Kidney (tissue), 13 donors: ENCODE measurements at regions not wholly inside any gene's neighbourhood (a gene's known extent, or its start where the extent isn't known, plus 50 kb on each side); places are given as distances from the start of the nearest gene placed in this dataset.

Experiments used
- DNase-seq, 5 donors: peaks; one replicate each; pipeline ENCODE4 v3.0.0-alpha.2; 2013 to 2020
- FAIRE-seq: peaks from 2 replicates; lab custom pipeline; 2012; peaks lifted over from hg19 to GRCh38; lab: Jason Lieb, UNC
- H3K27ac ChIP-seq, 2 donors: one replicate each; pipeline ENCODE4 v1.7.0; 2013; ENCODE audit warnings: low read depth in 2 of 2, low read length in 2 of 2, inconsistent platforms in 1 of 2
- H3K27me3 ChIP-seq: one replicate; pipeline ENCODE4 v1.7.1; 2013; ENCODE audit warnings: low read length, inconsistent platforms; ENCODE audit not compliant: control insufficient read depth, insufficient read depth
- H3K36me3 ChIP-seq, 3 donors: one replicate each; pipeline versions ENCODE4 v1.7.0 to v1.7.1; 2013; ENCODE audit warnings: low read length in 3 of 3, control low read depth in 1 of 3, inconsistent platforms in 1 of 3; ENCODE audit not compliant: insufficient read depth in 3 of 3, control insufficient read depth in 2 of 3
- H3K4me1 ChIP-seq, 3 donors: one replicate each; pipeline versions ENCODE4 v1.7.0 to v1.7.1; 2013; ENCODE audit warnings: low read length in 3 of 3, inconsistent platforms in 1 of 3, low read depth in 1 of 3; ENCODE audit not compliant: control insufficient read depth in 2 of 3, insufficient read depth in 2 of 3
- H3K4me3 ChIP-seq, 3 donors: one replicate each; pipeline versions ENCODE4 v1.7.0 to v1.8.1; 2013; ENCODE audit warnings: low read length in 3 of 3, control low read depth in 1 of 3, inconsistent platforms in 1 of 3
- H3K9ac ChIP-seq, 3 donors: one replicate each; pipeline versions ENCODE4 v1.7.0 to v1.7.1; 2013; ENCODE audit warnings: low read length in 3 of 3, control low read depth in 1 of 3, inconsistent platforms in 1 of 3
- H3K9me3 ChIP-seq, 3 donors: one replicate each; pipeline versions ENCODE4 v1.7.0 to v1.7.1; 2013; ENCODE audit warnings: low read length in 3 of 3, control low read depth in 1 of 3, inconsistent platforms in 1 of 3; ENCODE audit not compliant: control insufficient read depth in 2 of 3, insufficient read depth in 1 of 3
- intact Hi-C: fragments of 100-400 bp; cut with DNase I; formaldehyde crosslinking; loops from one replicate; pipeline ENCODE4 v1.11.1; 2022
- TF ChIP-seq, protein P1 (sequence below): IDR thresholded peaks from 3 replicates; pipeline ENCODE4 v1.5.1; 2012; ENCODE audit warnings: mild to moderate bottlenecking, moderate library complexity, borderline replicate concordance; ENCODE audit not compliant: insufficient read depth; ENCODE audit errors: extremely low read depth
- donor health status: control.
- donor health status: control.
- donor health status: control.
- donor health status: control.
- donor health status: control.
- donor health status: DM: yes; HTN: yes; CAD: no.
- donor health status: Normal renal cell carcinoma (clear cell type).

GRCh38 chr3:102165367-102165766, 269.4 kb upstream of the ZPLD1 start:
- FAIRE-seq (no peak), DNase-seq (no peak)
- Histone ChIP-seq H3K9me3 (no peaks in the 10 kb centered on the region), H3K36me3 (no peaks in the 10 kb centered on the region), H3K27ac (no peak overlapping the region), H3K27me3 (no peaks in the 10 kb centered on the region), H3K4me1 (peaks cover 0 to 6% (median 0%) of the 10 kb centered on the region in 3 donors), H3K9ac (no peak overlapping the region), H3K4me3 (no peak overlapping the region)
- TF ChIP-seq, protein P1, sequence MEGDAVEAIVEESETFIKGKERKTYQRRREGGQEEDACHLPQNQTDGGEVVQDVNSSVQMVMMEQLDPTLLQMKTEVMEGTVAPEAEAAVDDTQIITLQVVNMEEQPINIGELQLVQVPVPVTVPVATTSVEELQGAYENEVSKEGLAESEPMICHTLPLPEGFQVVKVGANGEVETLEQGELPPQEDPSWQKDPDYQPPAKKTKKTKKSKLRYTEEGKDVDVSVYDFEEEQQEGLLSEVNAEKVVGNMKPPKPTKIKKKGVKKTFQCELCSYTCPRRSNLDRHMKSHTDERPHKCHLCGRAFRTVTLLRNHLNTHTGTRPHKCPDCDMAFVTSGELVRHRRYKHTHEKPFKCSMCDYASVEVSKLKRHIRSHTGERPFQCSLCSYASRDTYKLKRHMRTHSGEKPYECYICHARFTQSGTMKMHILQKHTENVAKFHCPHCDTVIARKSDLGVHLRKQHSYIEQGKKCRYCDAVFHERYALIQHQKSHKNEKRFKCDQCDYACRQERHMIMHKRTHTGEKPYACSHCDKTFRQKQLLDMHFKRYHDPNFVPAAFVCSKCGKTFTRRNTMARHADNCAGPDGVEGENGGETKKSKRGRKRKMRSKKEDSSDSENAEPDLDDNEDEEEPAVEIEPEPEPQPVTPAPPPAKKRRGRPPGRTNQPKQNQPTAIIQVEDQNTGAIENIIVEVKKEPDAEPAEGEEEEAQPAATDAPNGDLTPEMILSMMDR: no peak
- intact Hi-C loops: no loop called here

DNA sequence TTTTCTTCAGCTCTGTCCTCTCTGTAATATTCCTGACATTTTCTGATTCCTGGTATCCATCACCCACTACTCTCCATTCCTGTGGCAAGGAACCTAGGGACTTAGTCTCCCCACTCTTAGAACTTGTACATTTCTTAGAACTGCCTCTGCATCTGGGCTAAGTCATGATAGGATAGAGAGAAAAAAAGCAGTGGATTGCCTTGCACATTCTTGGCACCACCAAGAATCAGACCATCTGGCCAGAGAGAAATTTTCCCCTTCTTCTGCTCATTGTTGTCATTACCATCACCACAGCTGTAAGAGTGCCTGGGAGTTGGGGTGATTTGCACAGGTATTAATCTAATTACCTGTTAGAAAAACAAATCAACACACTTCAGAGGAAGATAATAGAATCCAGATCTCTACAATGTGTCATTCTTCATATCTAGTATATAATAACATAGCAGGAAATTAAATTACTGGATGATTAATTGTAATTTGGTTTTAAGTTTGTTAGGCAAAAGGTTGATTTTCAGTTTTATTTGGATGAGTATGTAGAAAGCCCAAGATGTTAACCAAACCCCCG, 264.8 kb upstream of the ZPLD1 start:
- no peaks in the 10 kb centered on the region for H3K4me1 ChIP-seq
- TF ChIP-seq, protein P1: no peak
- H3K27ac ChIP-seq: no peak overlapping the region
- no peaks in the 10 kb centered on the region for H3K27me3 ChIP-seq
- no peak overlapping the region for H3K9ac ChIP-seq
- FAIRE-seq (no peak), DNase-seq (no peak)
- H3K4me3 ChIP-seq: no peak overlapping the region
- intact Hi-C loops: no loop called here
- no peaks in the 10 kb centered on the region for H3K36me3 ChIP-seq
- H3K9me3 ChIP-seq: no peaks in the 10 kb centered on the region

DNA sequence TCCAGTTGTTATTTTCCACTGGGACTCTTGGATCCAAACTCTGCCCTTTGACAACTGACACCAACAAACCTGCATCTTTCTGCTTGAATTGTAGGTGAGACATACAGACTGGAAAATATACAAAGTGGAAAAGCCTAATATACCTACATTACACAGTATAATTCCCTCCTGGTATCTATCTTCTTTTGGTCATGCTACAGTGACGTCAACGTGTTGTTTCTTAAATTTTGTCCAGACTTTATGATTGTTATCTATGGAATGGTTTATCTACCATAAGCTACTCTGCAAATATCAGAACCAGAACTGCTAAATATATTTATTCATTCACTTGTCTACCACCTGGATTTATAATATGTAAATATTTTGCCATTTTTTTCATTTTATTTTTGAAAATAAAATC, 264.3 kb upstream of the ZPLD1 start:
- FAIRE-seq: no peak
- H3K36me3 ChIP-seq: no peaks in the 10 kb centered on the region
- H3K4me3 ChIP-seq: no peak overlapping the region
- no peaks in the 10 kb centered on the region for H3K9me3 ChIP-seq
- H3K27me3 ChIP-seq: no peaks in the 10 kb centered on the region
- no peak overlapping the region for H3K9ac ChIP-seq
- no peak for DNase-seq
- no peak overlapping the region for H3K27ac ChIP-seq
- TF ChIP-seq, protein P1: no peak
- H3K4me1 ChIP-seq: no peaks in the 10 kb centered on the region
- intact Hi-C loops: no loop called here

DNA sequence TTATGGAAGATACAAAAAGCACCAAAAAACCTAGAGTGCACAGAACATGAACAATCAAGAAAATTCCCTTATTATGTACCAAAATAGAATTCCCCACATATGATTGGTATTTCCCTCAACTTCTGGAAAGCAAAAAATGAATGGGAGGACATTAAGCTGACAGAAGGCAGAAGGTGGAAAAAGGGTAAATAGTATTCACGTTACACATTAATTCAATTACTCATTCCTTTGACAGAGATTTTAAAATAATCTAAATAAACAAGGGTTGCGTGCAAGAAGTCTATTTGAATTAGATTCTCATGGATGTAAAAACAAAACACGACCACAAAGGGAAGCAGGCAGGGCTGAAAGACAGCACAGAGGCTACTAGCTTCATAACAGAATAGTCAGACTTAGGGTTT, 260.5 kb upstream of the ZPLD1 start:
- TF ChIP-seq, protein P1: no peak
- H3K9ac ChIP-seq: no peak overlapping the region
- no peaks in the 10 kb centered on the region for H3K36me3 ChIP-seq
- peaks cover 0 to 7% (median 4%) of the 10 kb centered on the region in 3 donors for H3K4me1 ChIP-seq
- intact Hi-C loops: no loop called here
- no peak overlapping the region for H3K27ac ChIP-seq
- no peak for DNase-seq
- H3K27me3 ChIP-seq: no peaks in the 10 kb centered on the region
- no peak overlapping the region for H3K4me3 ChIP-seq
- FAIRE-seq: no peak
- no peaks in the 10 kb centered on the region for H3K9me3 ChIP-seq
